ENCODE measurements at regions not wholly inside any gene's neighbourhood (a gene's known extent, or its start where the extent isn't known, plus 50 kb on each side); places are given as distances from the start of the nearest gene placed in this dataset.

DNA sequence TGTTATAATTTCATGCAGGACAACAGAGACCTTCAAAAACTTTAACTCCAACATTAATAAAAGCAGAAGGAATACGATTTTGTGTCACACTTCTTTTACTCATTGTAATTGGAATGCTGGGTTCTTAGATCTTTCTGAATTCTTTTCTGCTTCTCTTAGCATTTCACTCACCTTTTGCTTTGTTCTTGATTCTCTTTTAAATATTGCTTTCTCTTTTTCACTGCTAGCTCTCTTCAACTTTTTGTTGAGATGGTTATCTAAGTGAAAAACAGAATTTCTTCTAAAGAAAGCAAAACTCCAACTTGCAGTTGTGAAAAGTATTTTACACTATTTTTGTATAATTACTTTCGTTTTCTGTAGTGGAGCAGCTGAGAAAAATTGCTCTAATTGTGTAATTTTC, 212.6 kb upstream of the KIF2A start:
- no peak for TF ChIP-seq TAF1 (IDR thresholded peaks at IDR 0.05; ENCODE audit: borderline replicate concordance, insufficient read depth, low read length)
- TF ChIP-seq, protein P1, sequence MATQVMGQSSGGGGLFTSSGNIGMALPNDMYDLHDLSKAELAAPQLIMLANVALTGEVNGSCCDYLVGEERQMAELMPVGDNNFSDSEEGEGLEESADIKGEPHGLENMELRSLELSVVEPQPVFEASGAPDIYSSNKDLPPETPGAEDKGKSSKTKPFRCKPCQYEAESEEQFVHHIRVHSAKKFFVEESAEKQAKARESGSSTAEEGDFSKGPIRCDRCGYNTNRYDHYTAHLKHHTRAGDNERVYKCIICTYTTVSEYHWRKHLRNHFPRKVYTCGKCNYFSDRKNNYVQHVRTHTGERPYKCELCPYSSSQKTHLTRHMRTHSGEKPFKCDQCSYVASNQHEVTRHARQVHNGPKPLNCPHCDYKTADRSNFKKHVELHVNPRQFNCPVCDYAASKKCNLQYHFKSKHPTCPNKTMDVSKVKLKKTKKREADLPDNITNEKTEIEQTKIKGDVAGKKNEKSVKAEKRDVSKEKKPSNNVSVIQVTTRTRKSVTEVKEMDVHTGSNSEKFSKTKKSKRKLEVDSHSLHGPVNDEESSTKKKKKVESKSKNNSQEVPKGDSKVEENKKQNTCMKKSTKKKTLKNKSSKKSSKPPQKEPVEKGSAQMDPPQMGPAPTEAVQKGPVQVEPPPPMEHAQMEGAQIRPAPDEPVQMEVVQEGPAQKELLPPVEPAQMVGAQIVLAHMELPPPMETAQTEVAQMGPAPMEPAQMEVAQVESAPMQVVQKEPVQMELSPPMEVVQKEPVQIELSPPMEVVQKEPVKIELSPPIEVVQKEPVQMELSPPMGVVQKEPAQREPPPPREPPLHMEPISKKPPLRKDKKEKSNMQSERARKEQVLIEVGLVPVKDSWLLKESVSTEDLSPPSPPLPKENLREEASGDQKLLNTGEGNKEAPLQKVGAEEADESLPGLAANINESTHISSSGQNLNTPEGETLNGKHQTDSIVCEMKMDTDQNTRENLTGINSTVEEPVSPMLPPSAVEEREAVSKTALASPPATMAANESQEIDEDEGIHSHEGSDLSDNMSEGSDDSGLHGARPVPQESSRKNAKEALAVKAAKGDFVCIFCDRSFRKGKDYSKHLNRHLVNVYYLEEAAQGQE (IDR thresholded peaks at IDR 0.05; ENCODE audit: insufficient read depth in 1 of 2, low read depth in 2 of 2, low read length in 2 of 2) = no peak

Data from PFSK-1 (cell line).